Suprapubic skin (tissue), 4 donors: ENCODE measurements at regions not wholly inside any gene's neighbourhood (a gene's known extent, or its start where the extent isn't known, plus 50 kb on each side); places are given as distances from the start of the nearest gene placed in this dataset.

Experiments used
- DNase-seq, 2 donors: peaks; one replicate each; pipeline ENCODE4 v3.0.0-alpha.2; 2019; ENCODE audit warnings: low spot score in 2 of 2
- H3K27ac ChIP-seq: fragments of 200-600 bp; sonication (generic); one replicate; pipeline ENCODE4 v1.5.1; 2019
- H3K27me3 ChIP-seq: fragments of 200-600 bp; sonication (generic); one replicate; pipeline ENCODE4 v1.5.1; 2019
- H3K36me3 ChIP-seq: fragments of 200-600 bp; sonication (generic); one replicate; pipeline ENCODE4 v1.5.1; 2019
- H3K4me1 ChIP-seq: fragments of 200-600 bp; sonication (generic); one replicate; pipeline ENCODE4 v1.5.1; 2019
- H3K4me3 ChIP-seq: fragments of 200-600 bp; sonication (generic); one replicate; pipeline ENCODE4 v1.5.1; 2019; ENCODE audit warnings: mild to moderate bottlenecking
- H3K9me3 ChIP-seq: fragments of 200-600 bp; sonication (generic); one replicate; pipeline ENCODE4 v1.5.1; 2019
- CTCF ChIP-seq, 2 donors: fragments of 200-600 bp in 1 of 2; fragments of 450-650 bp in 1 of 2; sonication (generic) in 1 of 2; IDR thresholded peaks; one replicate each; pipeline ENCODE4 v1.5.1; 2016 to 2019; ENCODE audit warnings: antibody characterized with exemption in 2 of 2, mild to moderate bottlenecking in 1 of 2, moderate library complexity in 1 of 2
- EP300 ChIP-seq: sonication (generic); formaldehyde crosslinking; IDR thresholded peaks from one replicate; pipeline ENCODE4 v1.6.1; 2017; ENCODE audit warnings: antibody characterized with exemption
- POLR2A ChIP-seq, 2 donors: fragments of 450-650 bp; IDR thresholded peaks; one replicate each; pipeline ENCODE4 v1.6.1; 2017; ENCODE audit warnings: antibody characterized with exemption in 2 of 2, mild to moderate bottlenecking in 2 of 2, moderate library complexity in 2 of 2
- POLR2AphosphoS5 ChIP-seq, 3 donors: sonication (generic); formaldehyde crosslinking; IDR thresholded peaks; one replicate each; pipeline ENCODE4 v1.6.1; 2017; ENCODE audit warnings: antibody characterized with exemption in 3 of 3
- WGBS: methylation state at CpG from one replicate; pipeline ENCODE4 v1.1.5; 2018; 5-methylcytosine and 5-hydroxymethylcytosine counted together

GRCh38 chr11:92688416-92688815, 281.0 kb upstream of the MTNR1B start:
- no peak for TF ChIP-seq CTCF (IDR thresholded peaks at IDR 0.05)
- TF ChIP-seq EP300, result no peak
- Histone ChIP-seq H3K36me3 (no peaks in the 10 kb centered on the region), H3K27me3 (no peaks in the 10 kb centered on the region), H3K27ac (no peak overlapping the region), H3K4me1 (no peaks in the 10 kb centered on the region), H3K4me3 (no peak overlapping the region), H3K9me3 (no peaks in the 10 kb centered on the region)
- no peak for DNase-seq
- WGBS, result 61% methylated on average over 1 of the region's 1 CpG

- WGBS, result 58% methylated on average over 2 of the region's 2 CpGs
- H3K27ac ChIP-seq, result no peak overlapping the region
- H3K27me3 ChIP-seq, result no peaks in the 10 kb centered on the region
- no peaks in the 10 kb centered on the region for H3K36me3 ChIP-seq
- no peak for DNase-seq
- no peaks in the 10 kb centered on the region for H3K4me1 ChIP-seq
- H3K9me3 ChIP-seq, result no peaks in the 10 kb centered on the region
- TF ChIP-seq CTCF (IDR thresholded peaks at IDR 0.05) (no peak), POLR2AphosphoS5 (IDR thresholded peaks at IDR 0.05) (no peak), EP300 (no peak), POLR2A (IDR thresholded peaks at IDR 0.05) (no peak)
- no peak overlapping the region for H3K4me3 ChIP-seq
Observed at GRCh38 chr11:92692826-92693546, 276.5 kb upstream of the MTNR1B start.

GRCh38 chr11:92696076-92696475, 273.4 kb upstream of the MTNR1B start:
- 63% methylated on average over 1 of the region's 1 CpG for WGBS
- TF ChIP-seq EP300 (no peak), POLR2AphosphoS5 (IDR thresholded peaks at IDR 0.05) (no peak), CTCF (IDR thresholded peaks at IDR 0.05) (no peak), POLR2A (IDR thresholded peaks at IDR 0.05) (no peak)

GRCh38 chr11:92697461-92698312, 271.8 kb upstream of the MTNR1B start:
- 62% methylated on average over 11 of the region's 11 CpGs for WGBS
- Histone ChIP-seq H3K36me3 (no peaks in the 10 kb centered on the region), H3K4me3 (peak overlapping the region; percentile 5), H3K9me3 (no peaks in the 10 kb centered on the region), H3K27ac (no peak overlapping the region), H3K27me3 (no peaks in the 10 kb centered on the region), H3K4me1 (no peaks in the 10 kb centered on the region)
- DNase-seq, result no peak
- TF ChIP-seq POLR2AphosphoS5 (IDR thresholded peaks at IDR 0.05) (no peak), EP300 (no peak), CTCF (IDR thresholded peaks at IDR 0.05) (no peak), POLR2A (IDR thresholded peaks at IDR 0.05) (no peak)

More at GRCh38 chr11:92696076-92696475, 273.4 kb upstream of the MTNR1B start:
- Histone ChIP-seq H3K4me3 (no peak overlapping the region), H3K36me3 (no peaks in the 10 kb centered on the region), H3K9me3 (no peaks in the 10 kb centered on the region), H3K4me1 (no peaks in the 10 kb centered on the region), H3K27me3 (no peaks in the 10 kb centered on the region), H3K27ac (no peak overlapping the region)
- no peak for DNase-seq

GRCh38 chr11:92698742-92699141, 270.7 kb upstream of the MTNR1B start:
- Histone ChIP-seq H3K4me3 (no peak overlapping the region), H3K27me3 (no peaks in the 10 kb centered on the region), H3K9me3 (no peaks in the 10 kb centered on the region), H3K36me3 (no peaks in the 10 kb centered on the region), H3K27ac (no peak overlapping the region), H3K4me1 (no peaks in the 10 kb centered on the region)
- WGBS, result 54% methylated on average over 2 of the region's 2 CpGs
- no peak for DNase-seq
- TF ChIP-seq POLR2A (IDR thresholded peaks at IDR 0.05) (no peak), POLR2AphosphoS5 (IDR thresholded peaks at IDR 0.05) (no peak), CTCF (IDR thresholded peaks at IDR 0.05) (no peak), EP300 (no peak)
